Right atrium auricular region (tissue), 2 donors: ENCODE measurements at regions not wholly inside any gene's neighbourhood (a gene's known extent, or its start where the extent isn't known, plus 50 kb on each side); places are given as distances from the start of the nearest gene placed in this dataset.

Experiments used
- DNase-seq: peaks from one replicate; pipeline ENCODE4 v3.0.0-alpha.2; 2019; ENCODE audit warnings: low spot score
- H3K27ac ChIP-seq, 2 donors: fragments of 200-600 bp; sonication (generic); 1 replicate in 1 of 2; 2 replicates in 1 of 2; pipeline ENCODE4 v1.5.1; 2016 to 2019
- H3K27me3 ChIP-seq, 2 donors: fragments of 200-600 bp; sonication (generic); one replicate each; pipeline versions ENCODE4 v1.5.1 to v1.6.0; 2017 to 2019
- H3K36me3 ChIP-seq: fragments of 200-600 bp; sonication (generic); one replicate; pipeline ENCODE4 v1.5.1; 2016
- H3K4me1 ChIP-seq, 2 donors: fragments of 200-600 bp; sonication (generic); one replicate each; pipeline versions ENCODE4 v1.5.1 to v1.6.0; 2017 to 2019
- H3K4me3 ChIP-seq, 2 donors: fragments of 200-600 bp; sonication (generic); 1 replicate in 1 of 2; 2 replicates in 1 of 2; pipeline ENCODE4 v1.5.1; 2017 to 2019; ENCODE audit warnings: mild to moderate bottlenecking in 1 of 2, moderate library complexity in 1 of 2
- H3K9me3 ChIP-seq, 2 donors: fragments of 200-600 bp; sonication (generic); one replicate each; pipeline ENCODE4 v1.5.1; 2019
- CTCF ChIP-seq, 2 donors: fragments of 200-600 bp; sonication (generic); IDR thresholded peaks; one replicate each; pipeline ENCODE4 v1.5.1; 2019; ENCODE audit warnings: antibody characterized with exemption in 2 of 2

- Histone ChIP-seq H3K27ac (no peak overlapping the region), H3K9me3 (no peaks in the 10 kb centered on the region), H3K36me3 (no peaks in the 10 kb centered on the region), H3K4me3 (no peak overlapping the region), H3K27me3 (no peaks in the 10 kb centered on the region), H3K4me1 (no peaks in the 10 kb centered on the region)
- no peak for TF ChIP-seq CTCF (IDR thresholded peaks at IDR 0.05)
- DNase-seq, result no peak
These were observed 269.3 kb upstream of the ONECUT1 start for GRCh38 chr15:53059273-53060043.

- no peaks in the 10 kb centered on the region for H3K27me3 ChIP-seq
- no peak overlapping the region for H3K4me3 ChIP-seq
- no peak for TF ChIP-seq CTCF (IDR thresholded peaks at IDR 0.05)
- H3K4me1 ChIP-seq, result no peaks in the 10 kb centered on the region
- H3K36me3 ChIP-seq, result no peaks in the 10 kb centered on the region
- DNase-seq, result no peak
- H3K27ac ChIP-seq, result no peak overlapping the region
- H3K9me3 ChIP-seq, result peaks cover 0 to 31% of the 10 kb centered on the region in 2 donors
These were observed 256.1 kb upstream of the ONECUT1 start for GRCh38 chr15:53046153-53046790.

GRCh38 chr15:53038655-53038941 lies 248.5 kb upstream of the ONECUT1 start:
- no peaks in the 10 kb centered on the region for H3K27me3 ChIP-seq

GRCh38 chr15:53037904-53038654 lies 247.9 kb upstream of the ONECUT1 start:
- Histone ChIP-seq H3K27ac (no peak overlapping the region), H3K4me1 (no peaks in the 10 kb centered on the region), H3K4me3 (no peak overlapping the region), H3K27me3 (no peaks in the 10 kb centered on the region), H3K9me3 (peaks cover 0 to 12% of the 10 kb centered on the region in 2 donors), H3K36me3 (no peaks in the 10 kb centered on the region)
- TF ChIP-seq CTCF (IDR thresholded peaks at IDR 0.05), result no peak
- DNase-seq, result no peak

More at GRCh38 chr15:53038655-53038941, 248.5 kb upstream of the ONECUT1 start:
- Histone ChIP-seq H3K36me3 (no peaks in the 10 kb centered on the region), H3K4me1 (no peaks in the 10 kb centered on the region), H3K4me3 (no peak overlapping the region), H3K27ac (no peak overlapping the region), H3K9me3 (peaks cover 0 to 13% of the 10 kb centered on the region in 2 donors)
- DNase-seq, result no peak
- TF ChIP-seq CTCF (IDR thresholded peaks at IDR 0.05), result no peak

GRCh38 chr15:53036641-53037040 lies 246.5 kb upstream of the ONECUT1 start:
- Histone ChIP-seq H3K4me3 (no peak overlapping the region), H3K9me3 (no peaks in the 10 kb centered on the region), H3K36me3 (no peaks in the 10 kb centered on the region), H3K27ac (no peak overlapping the region), H3K4me1 (no peaks in the 10 kb centered on the region), H3K27me3 (no peaks in the 10 kb centered on the region)
- TF ChIP-seq CTCF (IDR thresholded peaks at IDR 0.05), result no peak
- no peak for DNase-seq
